ENCODE measurements at regions not wholly inside any gene's neighbourhood (a gene's known extent, or its start where the extent isn't known, plus 50 kb on each side); places are given as distances from the start of the nearest gene placed in this dataset.

DNA sequence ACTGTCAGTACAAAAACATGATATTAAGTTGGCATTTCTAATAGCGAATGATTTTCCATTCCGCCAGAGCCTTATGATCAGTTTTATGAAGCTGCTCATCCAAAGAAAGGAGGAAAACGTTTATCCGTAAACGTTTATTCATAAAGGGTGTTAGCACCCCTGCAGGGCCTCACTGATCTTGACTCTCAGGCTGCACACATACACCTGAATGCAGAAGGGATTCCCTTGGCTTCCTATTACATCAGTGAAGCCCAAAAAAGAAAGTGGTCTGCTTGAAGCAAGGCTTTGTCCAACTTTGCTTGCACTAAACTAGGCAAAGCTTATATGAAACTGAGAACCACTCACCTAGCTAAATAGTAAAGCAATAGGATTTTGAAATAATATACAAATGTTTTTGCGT lies 659.5 kb upstream of the CADM2 start:
- TF ChIP-seq, protein P1, sequence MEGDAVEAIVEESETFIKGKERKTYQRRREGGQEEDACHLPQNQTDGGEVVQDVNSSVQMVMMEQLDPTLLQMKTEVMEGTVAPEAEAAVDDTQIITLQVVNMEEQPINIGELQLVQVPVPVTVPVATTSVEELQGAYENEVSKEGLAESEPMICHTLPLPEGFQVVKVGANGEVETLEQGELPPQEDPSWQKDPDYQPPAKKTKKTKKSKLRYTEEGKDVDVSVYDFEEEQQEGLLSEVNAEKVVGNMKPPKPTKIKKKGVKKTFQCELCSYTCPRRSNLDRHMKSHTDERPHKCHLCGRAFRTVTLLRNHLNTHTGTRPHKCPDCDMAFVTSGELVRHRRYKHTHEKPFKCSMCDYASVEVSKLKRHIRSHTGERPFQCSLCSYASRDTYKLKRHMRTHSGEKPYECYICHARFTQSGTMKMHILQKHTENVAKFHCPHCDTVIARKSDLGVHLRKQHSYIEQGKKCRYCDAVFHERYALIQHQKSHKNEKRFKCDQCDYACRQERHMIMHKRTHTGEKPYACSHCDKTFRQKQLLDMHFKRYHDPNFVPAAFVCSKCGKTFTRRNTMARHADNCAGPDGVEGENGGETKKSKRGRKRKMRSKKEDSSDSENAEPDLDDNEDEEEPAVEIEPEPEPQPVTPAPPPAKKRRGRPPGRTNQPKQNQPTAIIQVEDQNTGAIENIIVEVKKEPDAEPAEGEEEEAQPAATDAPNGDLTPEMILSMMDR (IDR thresholded peaks at IDR 0.05): no peak
- no peak for TF ChIP-seq POLR2AphosphoS5 (IDR thresholded peaks at IDR 0.05)
- no peak for TF ChIP-seq POLR2A (IDR thresholded peaks at IDR 0.05)
- TF ChIP-seq EP300 (IDR thresholded peaks at IDR 0.05; ENCODE audit: low read depth): no peak

Measured in transverse colon (tissue), 4 donors.